Common myeloid progenitor, CD34-positive (primary cell): ENCODE measurements at regions not wholly inside any gene's neighbourhood (a gene's known extent, or its start where the extent isn't known, plus 50 kb on each side); places are given as distances from the start of the nearest gene placed in this dataset.
A peak's percentile ranks its signal among the peaks of the same experiment; 100 is the strongest.

Source experiments
- CTCF ChIA-PET: fragments of 350-600 bp; sonication (Branson Sonifier 250); formaldehyde crosslinking; loops from one replicate; lab custom pipeline; 2021; ENCODE audit warnings: antibody characterized with exemption; lab: Charles Lee
- POLR2A ChIA-PET: fragments of 350-600 bp; sonication (Branson Sonifier 250); formaldehyde crosslinking; loops from one replicate; lab custom pipeline; 2021; ENCODE audit warnings: antibody characterized with exemption; lab: Charles Lee
- DNase-seq, 3 donors: peaks; one replicate each; pipeline versions ENCODE4 v3.0.0 to v3.0.0-alpha.2; 2013
- H3K27ac ChIP-seq, 2 experiments: 1 replicate in 1 of 2; 2 replicates in 1 of 2; pipeline ENCODE4 v1.7.0; 2013; ENCODE audit warnings: inconsistent platforms in 2 of 2, low read length in 2 of 2, mild to moderate bottlenecking in 2 of 2, low read depth in 1 of 2, moderate library complexity in 1 of 2; ENCODE audit not compliant: severe bottlenecking in 2 of 2, insufficient read depth in 1 of 2, poor library complexity in 1 of 2
- H3K27me3 ChIP-seq, 5 experiments: replicated peaks in 2 of 5; 1 replicate in 3 of 5; 2 replicates in 2 of 5; pipeline versions ENCODE4 v1.6.1 to v1.7.0; 2013; ENCODE audit warnings: low read length in 4 of 5, mild to moderate bottlenecking in 2 of 5, moderate library complexity in 2 of 5, inconsistent platforms in 1 of 5; ENCODE audit not compliant: insufficient read depth in 5 of 5, control insufficient read depth in 4 of 5
- H3K36me3 ChIP-seq, 4 experiments: 1 replicate in 2 of 4; 2 replicates in 2 of 4; pipeline versions ENCODE4 v1.6.1 to v1.7.0; 2013; ENCODE audit warnings: low read length in 3 of 4, control low read depth in 1 of 4, mild to moderate bottlenecking in 1 of 4; ENCODE audit not compliant: control insufficient read depth in 4 of 4, insufficient read depth in 4 of 4
- H3K4me1 ChIP-seq, 4 experiments: 1 replicate in 3 of 4; 2 replicates in 1 of 4; pipeline versions ENCODE4 v1.6.1 to v1.7.1; 2013; ENCODE audit warnings: low read length in 3 of 4, mild to moderate bottlenecking in 3 of 4, control low read depth in 1 of 4, inconsistent platforms in 1 of 4, moderate library complexity in 1 of 4; ENCODE audit not compliant: control insufficient read depth in 4 of 4, insufficient read depth in 4 of 4; ENCODE audit errors: control extremely low read depth in 1 of 4
- H3K4me3 ChIP-seq, 7 experiments: 1 replicate in 4 of 7; 2 replicates in 3 of 7; pipeline versions ENCODE4 v1.5.1 to v1.7.0; 2013; ENCODE audit warnings: mild to moderate bottlenecking in 7 of 7, low read length in 6 of 7, moderate library complexity in 6 of 7, inconsistent platforms in 2 of 7, low read depth in 2 of 7, control low read depth in 1 of 7; ENCODE audit not compliant: insufficient read depth in 4 of 7, control insufficient read depth in 1 of 7; ENCODE audit errors: extremely low read depth in 1 of 7
- H3K9me3 ChIP-seq, 5 experiments: 1 replicate in 4 of 5; 2 replicates in 1 of 5; pipeline versions ENCODE4 v1.6.1 to v1.7.1; 2013; ENCODE audit warnings: low read length in 4 of 5, mild to moderate bottlenecking in 2 of 5, inconsistent platforms in 1 of 5, low read depth in 1 of 5, moderate library complexity in 1 of 5; ENCODE audit not compliant: control insufficient read depth in 4 of 5, insufficient read depth in 2 of 5; ENCODE audit errors: control extremely low read depth in 1 of 5
- WGBS: methylation state at CpG from one replicate; pipeline ENCODE4 v1.1.5; 2013; ENCODE audit not compliant: insufficient coverage; 5-methylcytosine and 5-hydroxymethylcytosine counted together

- Histone ChIP-seq H3K9me3 (no peaks in the 10 kb centered on the region), H3K4me1 (peaks cover 0 to 13% (median 4%) of the 10 kb centered on the region in 4 experiments), H3K4me3 (no peak overlapping the region), H3K36me3 (no peaks in the 10 kb centered on the region), H3K27ac (no peak overlapping the region), H3K27me3 (no peaks in the 10 kb centered on the region)
- ChIA-PET CTCF (interaction anchor here (0.9 kb wide), 1 partner anchor 9 kb away, joined by 3 read pairs; no protein-coding TSS in a partner anchor), POLR2A (no interaction called here)
- WGBS: no CpG with 5 or more reads among the region's 1 CpG
- DNase-seq: no peak
Measured at GRCh38 chr5:121288781-121289180, 562.9 kb upstream of the FTMT start.

GRCh38 chr5:121292664-121293063 is 559.0 kb upstream of the FTMT start:
- ChIA-PET POLR2A (no interaction called here), CTCF (no interaction called here)
- Histone ChIP-seq H3K4me1 (peaks cover 0 to 23% (median 6%) of the 10 kb centered on the region in 4 experiments), H3K27ac (peak overlapping the region in 1 of 2 experiments; percentile 44), H3K4me3 (no peak overlapping the region), H3K9me3 (no peaks in the 10 kb centered on the region), H3K36me3 (no peaks in the 10 kb centered on the region), H3K27me3 (no peaks in the 10 kb centered on the region)
- WGBS: no CpG with 5 or more reads among the region's 2 CpGs
- DNase-seq: peak; percentile 8 to 69 (median 52)

- WGBS: no CpG with 5 or more reads among the region's 2 CpGs
- Histone ChIP-seq H3K4me1 (peaks cover 0 to 23% (median 6%) of the 10 kb centered on the region in 4 experiments), H3K4me3 (peak overlapping the region in 1 of 7 experiments; percentile 25), H3K36me3 (no peaks in the 10 kb centered on the region), H3K27ac (no peak overlapping the region), H3K9me3 (no peaks in the 10 kb centered on the region), H3K27me3 (no peaks in the 10 kb centered on the region)
- ChIA-PET POLR2A (no interaction called here), CTCF (no interaction called here)
- DNase-seq: peak; percentile 10 to 56 (median 42)
Measured at GRCh38 chr5:121296356-121296755, 555.3 kb upstream of the FTMT start.

- ChIA-PET CTCF (no interaction called here), POLR2A (no interaction called here)
- H3K27ac ChIP-seq: no peak overlapping the region
- H3K4me3 ChIP-seq: no peak overlapping the region
- H3K9me3 ChIP-seq: no peaks in the 10 kb centered on the region
- 100% methylated on average over 2 of the region's 3 CpGs for WGBS
- no peak for DNase-seq
- no peaks in the 10 kb centered on the region for H3K36me3 ChIP-seq
- H3K27me3 ChIP-seq: no peaks in the 10 kb centered on the region
- peaks cover 0 to 8% (median 2%) of the 10 kb centered on the region in 4 experiments for H3K4me1 ChIP-seq
Measured at GRCh38 chr5:121299153-121299552, 552.5 kb upstream of the FTMT start.

GRCh38 chr5:121304838-121305237 is 546.8 kb upstream of the FTMT start:
- DNase-seq: no peak
- H3K4me1 ChIP-seq: no peaks in the 10 kb centered on the region
- POLR2A ChIA-PET: no interaction called here
- H3K27ac ChIP-seq: no peak overlapping the region
- CTCF ChIA-PET: no interaction called here
- WGBS: no CpG with 5 or more reads among the region's 1 CpG
- H3K36me3 ChIP-seq: no peaks in the 10 kb centered on the region
- no peaks in the 10 kb centered on the region for H3K27me3 ChIP-seq
- no peak overlapping the region for H3K4me3 ChIP-seq
- peaks cover 0 to 2% (median 0%) of the 10 kb centered on the region in 5 experiments for H3K9me3 ChIP-seq

- CTCF ChIA-PET: no interaction called here
- H3K36me3 ChIP-seq: peaks cover 0 to 7% (median 0%) of the 10 kb centered on the region in 4 experiments
- no peaks in the 10 kb centered on the region for H3K4me1 ChIP-seq
- no peak overlapping the region for H3K27ac ChIP-seq
- H3K4me3 ChIP-seq: no peak overlapping the region
- H3K27me3 ChIP-seq: no peaks in the 10 kb centered on the region
- no peak for DNase-seq
- peaks cover 0 to 7% (median 3%) of the 10 kb centered on the region in 5 experiments for H3K9me3 ChIP-seq
- POLR2A ChIA-PET: no interaction called here
- WGBS: 100% methylated on average over 1 of the region's 1 CpG
Measured at GRCh38 chr5:121313886-121314285, 537.8 kb upstream of the FTMT start.

- H3K9me3 ChIP-seq: peaks cover 0 to 8% (median 3%) of the 10 kb centered on the region in 5 experiments
- WGBS: 50% methylated on average over 1 of the region's 1 CpG
- H3K4me1 ChIP-seq: no peaks in the 10 kb centered on the region
- no peak overlapping the region for H3K4me3 ChIP-seq
- DNase-seq: no peak
- H3K36me3 ChIP-seq: peaks cover 0 to 7% (median 0%) of the 10 kb centered on the region in 4 experiments
- POLR2A ChIA-PET: no interaction called here
- no peaks in the 10 kb centered on the region for H3K27me3 ChIP-seq
- CTCF ChIA-PET: no interaction called here
- H3K27ac ChIP-seq: no peak overlapping the region
Measured at GRCh38 chr5:121315786-121316185, 535.9 kb upstream of the FTMT start.
